HEK293 (cell line): ENCODE measurements at regions not wholly inside any gene's neighbourhood (a gene's known extent, or its start where the extent isn't known, plus 50 kb on each side); places are given as distances from the start of the nearest gene placed in this dataset.

ENCODE experiments used
- ZNF660 ChIP-seq: fragments of 450-650 bp; IDR thresholded peaks from 2 replicates; pipeline ENCODE4 v1.5.1; 2018; ENCODE audit warnings: missing biosample characterization, mild to moderate bottlenecking, missing genetic modification characterization
- TF ChIP-seq, protein P1 (sequence below): fragments of 450-650 bp; formaldehyde crosslinking; IDR thresholded peaks from 2 replicates; pipeline ENCODE4 v1.5.1; 2016; ENCODE audit warnings: missing biosample characterization, missing genetic modification characterization

DNA sequence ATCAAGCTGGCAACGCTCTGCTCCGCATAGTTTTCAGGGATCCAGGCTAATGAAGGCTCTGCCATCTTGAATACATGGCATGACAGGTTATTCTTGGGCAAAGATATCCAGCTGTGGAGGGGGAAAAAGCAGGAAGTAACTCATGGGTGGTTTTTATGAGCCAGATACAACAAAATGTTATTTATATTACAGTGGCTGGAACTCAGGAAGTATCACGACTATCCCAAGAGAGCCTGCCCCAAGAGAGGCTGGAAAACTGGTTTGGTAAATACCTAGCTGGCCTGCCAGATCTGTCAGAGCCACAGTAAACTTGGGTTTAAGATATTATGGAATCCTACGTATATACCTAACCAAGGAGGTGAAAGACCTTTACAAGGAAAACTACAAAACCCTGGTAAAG lies 462.8 kb upstream of the ANKRD30A start:
- TF ChIP-seq, protein P1, sequence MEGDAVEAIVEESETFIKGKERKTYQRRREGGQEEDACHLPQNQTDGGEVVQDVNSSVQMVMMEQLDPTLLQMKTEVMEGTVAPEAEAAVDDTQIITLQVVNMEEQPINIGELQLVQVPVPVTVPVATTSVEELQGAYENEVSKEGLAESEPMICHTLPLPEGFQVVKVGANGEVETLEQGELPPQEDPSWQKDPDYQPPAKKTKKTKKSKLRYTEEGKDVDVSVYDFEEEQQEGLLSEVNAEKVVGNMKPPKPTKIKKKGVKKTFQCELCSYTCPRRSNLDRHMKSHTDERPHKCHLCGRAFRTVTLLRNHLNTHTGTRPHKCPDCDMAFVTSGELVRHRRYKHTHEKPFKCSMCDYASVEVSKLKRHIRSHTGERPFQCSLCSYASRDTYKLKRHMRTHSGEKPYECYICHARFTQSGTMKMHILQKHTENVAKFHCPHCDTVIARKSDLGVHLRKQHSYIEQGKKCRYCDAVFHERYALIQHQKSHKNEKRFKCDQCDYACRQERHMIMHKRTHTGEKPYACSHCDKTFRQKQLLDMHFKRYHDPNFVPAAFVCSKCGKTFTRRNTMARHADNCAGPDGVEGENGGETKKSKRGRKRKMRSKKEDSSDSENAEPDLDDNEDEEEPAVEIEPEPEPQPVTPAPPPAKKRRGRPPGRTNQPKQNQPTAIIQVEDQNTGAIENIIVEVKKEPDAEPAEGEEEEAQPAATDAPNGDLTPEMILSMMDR, result no peak
- TF ChIP-seq ZNF660 (tag by site-specific recombination), result no peak
